ENCODE measurements at regions not wholly inside any gene's neighbourhood (a gene's known extent, or its start where the extent isn't known, plus 50 kb on each side); places are given as distances from the start of the nearest gene placed in this dataset.

DNA sequence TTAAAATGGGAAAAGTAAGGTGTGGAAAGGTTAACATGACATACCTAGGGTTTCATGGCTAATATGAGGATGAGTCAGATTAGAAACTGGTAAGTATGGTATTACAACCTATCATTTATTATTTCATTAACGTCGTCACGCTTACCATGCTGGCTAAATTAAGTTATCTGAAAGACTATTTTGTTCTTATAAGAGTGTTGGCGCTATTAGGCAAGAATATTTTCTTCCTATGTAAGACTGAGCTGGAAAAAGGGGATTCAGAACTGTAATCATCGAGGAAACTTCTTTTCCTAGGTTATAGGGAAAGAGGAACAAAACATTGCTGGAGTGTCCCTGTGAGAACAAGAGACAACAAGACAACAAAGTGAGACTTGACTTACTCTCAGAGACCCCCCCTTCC lies 440.8 kb downstream of the KCNJ2 start:
- Histone ChIP-seq H4K20me1 (replicated peaks; ENCODE audit: control insufficient read depth, extremely low read depth, insufficient read depth, low read length) (no peaks in the 10 kb centered on the region), H3K27ac (ENCODE audit: insufficient read depth, low read depth, low read length) (no peak overlapping the region), H3K4me2 (ENCODE audit: insufficient read depth, low read length) (no peak overlapping the region), H3K4me3 (replicated peaks in 1 of 3; ENCODE audit: insufficient read depth in 1 of 3, low read depth in 1 of 3, low read length in 3 of 3) (no peak overlapping the region), H3K79me2 (ENCODE audit: control insufficient read depth, insufficient read depth, low read length) (no peaks in the 10 kb centered on the region), H2AFZ (ENCODE audit: low read depth, low read length) (no peak overlapping the region), H3K9me3 (replicated peaks; ENCODE audit: control insufficient read depth, insufficient read depth, low read length) (no peaks in the 10 kb centered on the region), H3K9ac (replicated peaks; ENCODE audit: extremely low read depth, insufficient read depth, low read length) (no peak overlapping the region), H3K36me3 (ENCODE audit: control insufficient read depth in 2 of 2, extremely low read depth in 1 of 2, insufficient read depth in 2 of 2, low read length in 2 of 2) (no peaks in the 10 kb centered on the region), H3K9me1 (replicated peaks; ENCODE audit: control insufficient read depth, extremely low read depth, insufficient read depth, low read length) (no peaks in the 10 kb centered on the region), H3K27me3 (ENCODE audit: control insufficient read depth in 2 of 2, insufficient read depth in 2 of 2, low read length in 2 of 2) (no peaks in the 10 kb centered on the region), H3K4me1 (ENCODE audit: control insufficient read depth, extremely low read depth, insufficient read depth, low read length) (no peaks in the 10 kb centered on the region)
- intact Hi-C loops (cut with micrococcal nuclease) (loop anchor here (10.0 kb wide), 1 partner anchor 175 kb away; no protein-coding TSS in a partner anchor), dilution Hi-C loops (cut with MboI; ENCODE audit: extremely low pct_ligation_motif_present, low sequenced_read_pairs) (no loop called here)
- DNase-seq (ENCODE audit: low read depth, low spot score) (no peak), FAIRE-seq (no peak)
- TF ChIP-seq FOS (IDR thresholded peaks at IDR 0.05; ENCODE audit: borderline replicate concordance, insufficient read depth, low read length) (no peak), GATA2 (IDR thresholded peaks at IDR 0.05; ENCODE audit: insufficient read depth, insufficient read length, low read depth, low read length) (no peak), MYC (IDR thresholded peaks at IDR 0.05; ENCODE audit: low read depth, low read length) (no peak), EZH2 (IDR thresholded peaks at IDR 0.05; ENCODE audit: borderline replicate concordance, low read depth, low read length, severe bottlenecking) (no peak), POLR2A (IDR thresholded peaks at IDR 0.05; ENCODE audit: low read depth, low read length) (no peak), POLR2AphosphoS5 (IDR thresholded peaks at IDR 0.05; ENCODE audit: insufficient read depth, low read depth, low read length) (no peak), JUN (IDR thresholded peaks at IDR 0.05; ENCODE audit: borderline replicate concordance, insufficient read depth, insufficient read length, low read depth) (no peak)
- TF ChIP-seq, protein P1, sequence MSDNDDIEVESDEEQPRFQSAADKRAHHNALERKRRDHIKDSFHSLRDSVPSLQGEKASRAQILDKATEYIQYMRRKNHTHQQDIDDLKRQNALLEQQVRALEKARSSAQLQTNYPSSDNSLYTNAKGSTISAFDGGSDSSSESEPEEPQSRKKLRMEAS (IDR thresholded peaks at IDR 0.05; ENCODE audit: insufficient read depth, insufficient read length) = no peak
- TF ChIP-seq, protein P2, sequence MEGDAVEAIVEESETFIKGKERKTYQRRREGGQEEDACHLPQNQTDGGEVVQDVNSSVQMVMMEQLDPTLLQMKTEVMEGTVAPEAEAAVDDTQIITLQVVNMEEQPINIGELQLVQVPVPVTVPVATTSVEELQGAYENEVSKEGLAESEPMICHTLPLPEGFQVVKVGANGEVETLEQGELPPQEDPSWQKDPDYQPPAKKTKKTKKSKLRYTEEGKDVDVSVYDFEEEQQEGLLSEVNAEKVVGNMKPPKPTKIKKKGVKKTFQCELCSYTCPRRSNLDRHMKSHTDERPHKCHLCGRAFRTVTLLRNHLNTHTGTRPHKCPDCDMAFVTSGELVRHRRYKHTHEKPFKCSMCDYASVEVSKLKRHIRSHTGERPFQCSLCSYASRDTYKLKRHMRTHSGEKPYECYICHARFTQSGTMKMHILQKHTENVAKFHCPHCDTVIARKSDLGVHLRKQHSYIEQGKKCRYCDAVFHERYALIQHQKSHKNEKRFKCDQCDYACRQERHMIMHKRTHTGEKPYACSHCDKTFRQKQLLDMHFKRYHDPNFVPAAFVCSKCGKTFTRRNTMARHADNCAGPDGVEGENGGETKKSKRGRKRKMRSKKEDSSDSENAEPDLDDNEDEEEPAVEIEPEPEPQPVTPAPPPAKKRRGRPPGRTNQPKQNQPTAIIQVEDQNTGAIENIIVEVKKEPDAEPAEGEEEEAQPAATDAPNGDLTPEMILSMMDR (IDR thresholded peaks at IDR 0.05; ENCODE audit: extremely low read depth in 1 of 2, insufficient read depth in 1 of 2, low read depth in 1 of 2, low read length in 2 of 2) = no peak
- ChIA-PET POLR2A (no interaction called here), CTCF (no interaction called here)
- BruUV-seq (replicated peaks) = no TSS peak

All from endothelial cell of umbilical vein (primary cell).